HG02884 (cell line): ENCODE measurements at regions not wholly inside any gene's neighbourhood (a gene's known extent, or its start where the extent isn't known, plus 50 kb on each side); places are given as distances from the start of the nearest gene placed in this dataset.
"Not testable (repeated sequence)": the region's sequence is repeated elsewhere in the genome, so short reads cannot be mapped to it uniquely, and the experiment has no call there.

ENCODE experiments used
- ATAC-seq: cut with Tn5 transposase; IDR thresholded peaks from one replicate; pipeline ENCODE4 v1.9.1; 2021; ENCODE audit warnings: mild to moderate bottlenecking, moderate library complexity; ENCODE audit not compliant: unreplicated experiment

- no peak for ATAC-seq
These were observed 465.2 kb downstream of the CD83 start for GRCh38 chr6:14582749-14583148.

GRCh38 chr6:14583826-14584225 is 466.3 kb downstream of the CD83 start:
- no peak for ATAC-seq

GRCh38 chr6:14584450-14584849 is 466.9 kb downstream of the CD83 start:
- ATAC-seq: no peak

- ATAC-seq: no peak
These were observed 468.1 kb downstream of the CD83 start for GRCh38 chr6:14585689-14586088.

GRCh38 chr6:14589175-14589574 is 471.6 kb downstream of the CD83 start:
- ATAC-seq: no peak

- ATAC-seq: no peak
These were observed 473.0 kb downstream of the CD83 start for GRCh38 chr6:14590586-14590985.

- ATAC-seq: no peak
These were observed 474.4 kb downstream of the CD83 start for GRCh38 chr6:14591998-14592397.

- no peak for ATAC-seq
These were observed 475.7 kb downstream of the CD83 start for GRCh38 chr6:14593286-14593685.

GRCh38 chr6:14595751-14596150 is 478.2 kb downstream of the CD83 start:
- no peak for ATAC-seq

GRCh38 chr6:14596410-14596809 is 478.8 kb downstream of the CD83 start:
- no peak for ATAC-seq

GRCh38 chr6:14597090-14597489 is 479.5 kb downstream of the CD83 start:
- no peak for ATAC-seq

GRCh38 chr6:14598017-14598864 is 480.7 kb downstream of the CD83 start:
- no peak for ATAC-seq

GRCh38 chr6:14600306-14600705 is 482.7 kb downstream of the CD83 start:
- not testable (repeated sequence) for ATAC-seq

- ATAC-seq: no peak
These were observed 483.9 kb downstream of the CD83 start for GRCh38 chr6:14601490-14601889.

GRCh38 chr6:14606353-14606752 is 488.8 kb downstream of the CD83 start:
- no peak for ATAC-seq

GRCh38 chr6:14610141-14610540 is 492.6 kb downstream of the CD83 start:
- ATAC-seq: no peak

- no peak for ATAC-seq
These were observed 494.7 kb downstream of the CD83 start for GRCh38 chr6:14612016-14612980.

GRCh38 chr6:14614631-14615030 is 497.1 kb downstream of the CD83 start:
- ATAC-seq: no peak

- no peak for ATAC-seq
These were observed 499.1 kb downstream of the CD83 start for GRCh38 chr6:14616656-14617055.

- ATAC-seq: no peak
These were observed 501.3 kb downstream of the CD83 start for GRCh38 chr6:14618759-14619418.

- no peak for ATAC-seq
These were observed 501.8 kb downstream of the CD83 start for GRCh38 chr6:14619419-14619781.
